HEK293 (cell line): ENCODE measurements at regions not wholly inside any gene's neighbourhood (a gene's known extent, or its start where the extent isn't known, plus 50 kb on each side); places are given as distances from the start of the nearest gene placed in this dataset.

Source experiments
- CTCF ChIA-PET: fragments of 350-600 bp; formaldehyde crosslinking; extraction: SDS; loops from one replicate; lab custom pipeline; 2021; ENCODE audit warnings: antibody characterized with exemption; lab: Yijun Ruan, JAX
- POLR2A ChIA-PET: fragments of 300-600 bp; formaldehyde crosslinking; extraction: SDS; loops from one replicate; lab custom pipeline; 2020; ENCODE audit warnings: antibody characterized with exemption, inconsistent platforms; lab: Yijun Ruan, JAX
- H3K27ac ChIP-seq: fragments of 200-500 bp; sonication (Bioruptor generic); 2 replicates; pipeline ENCODE4 v1.5.1; 2014; ENCODE audit warnings: low read depth, low read length, control low read depth, inconsistent platforms; ENCODE audit errors: extremely low read depth
- H3K36me3 ChIP-seq, 2 experiments: fragments of 200-500 bp in 1 of 2; sonication (Bioruptor generic) in 1 of 2; 1 replicate in 1 of 2; 2 replicates in 1 of 2; pipeline ENCODE4 v1.5.1; 2014 to 2017; ENCODE audit warnings: inconsistent platforms in 2 of 2, low read length in 2 of 2; ENCODE audit not compliant: control insufficient read depth in 2 of 2, insufficient read depth in 1 of 2
- H3K4me1 ChIP-seq: fragments of 200-500 bp; sonication (Bioruptor generic); 2 replicates; pipeline ENCODE4 v1.5.1; 2014; ENCODE audit warnings: mild to moderate bottlenecking, low read length, inconsistent platforms; ENCODE audit not compliant: control insufficient read depth, insufficient read depth
- H3K4me3 ChIP-seq: 2 replicates; pipeline ENCODE4 v1.5.1; 2011; ENCODE audit warnings: low read depth, mild to moderate bottlenecking, control low read depth, low read length, moderate library complexity
- H3K9me3 ChIP-seq: fragments of 200-500 bp; sonication (Bioruptor generic); 2 replicates; pipeline ENCODE4 v1.5.1; 2014; ENCODE audit warnings: low read depth, low read length, inconsistent platforms; ENCODE audit not compliant: control insufficient read depth, insufficient read depth
- FEZF1 ChIP-seq: fragments of 450-650 bp; formaldehyde crosslinking; IDR thresholded peaks from 2 replicates; pipeline ENCODE4 v1.5.1; 2016; ENCODE audit warnings: missing biosample characterization, missing genetic modification characterization
- MZF1 ChIP-seq: fragments of 450-650 bp; formaldehyde crosslinking; IDR thresholded peaks from 2 replicates; pipeline ENCODE4 v1.5.1; 2017; ENCODE audit warnings: missing biosample characterization, missing genetic modification characterization, borderline replicate concordance
- REST ChIP-seq: fragments of 450-650 bp; formaldehyde crosslinking; IDR thresholded peaks from 2 replicates; pipeline ENCODE4 v1.5.1; 2016; ENCODE audit warnings: missing biosample characterization, missing genetic modification characterization
- SETDB1 ChIP-seq: IDR thresholded peaks from one replicate; pipeline ENCODE4 v1.6.1; 2017; ENCODE audit warnings: mild to moderate bottlenecking, low read length, moderate library complexity, mixed read lengths; ENCODE audit not compliant: insufficient read length
- ZNF16 ChIP-seq: fragments of 450-650 bp; formaldehyde crosslinking; IDR thresholded peaks from 2 replicates; pipeline ENCODE4 v1.5.1; 2016; ENCODE audit warnings: low read depth, missing biosample characterization, missing genetic modification characterization
- ZNF2 ChIP-seq: fragments of 450-650 bp; formaldehyde crosslinking; IDR thresholded peaks from 2 replicates; pipeline ENCODE4 v1.5.1; 2016; ENCODE audit warnings: missing biosample characterization, missing genetic modification characterization
- ZNF202 ChIP-seq: fragments of 450-650 bp; formaldehyde crosslinking; IDR thresholded peaks from 2 replicates; pipeline ENCODE4 v1.5.1; 2016; ENCODE audit warnings: missing biosample characterization, missing genetic modification characterization, borderline replicate concordance
- ZNF24 ChIP-seq: fragments of 450-650 bp; formaldehyde crosslinking; IDR thresholded peaks from 2 replicates; pipeline ENCODE4 v1.5.1; 2016; ENCODE audit warnings: missing biosample characterization, missing genetic modification characterization
- ZNF248 ChIP-seq: fragments of 450-650 bp; formaldehyde crosslinking; IDR thresholded peaks from 2 replicates; pipeline ENCODE4 v1.5.1; 2017; ENCODE audit warnings: missing biosample characterization, missing genetic modification characterization
- ZNF266 ChIP-seq: fragments of 450-650 bp; formaldehyde crosslinking; IDR thresholded peaks from 2 replicates; pipeline ENCODE4 v1.5.1; 2016; ENCODE audit warnings: missing biosample characterization, missing genetic modification characterization, low read depth
- ZNF292 ChIP-seq: fragments of 450-650 bp; formaldehyde crosslinking; IDR thresholded peaks from 2 replicates; pipeline ENCODE4 v1.5.1; 2016; ENCODE audit warnings: low read depth, missing biosample characterization, missing genetic modification characterization, borderline replicate concordance
- ZNF302 ChIP-seq: fragments of 450-650 bp; formaldehyde crosslinking; IDR thresholded peaks from 2 replicates; pipeline ENCODE4 v1.5.1; 2016; ENCODE audit warnings: missing biosample characterization, missing genetic modification characterization, low read depth
- ZNF426 ChIP-seq: fragments of 450-650 bp; formaldehyde crosslinking; IDR thresholded peaks from 2 replicates; pipeline ENCODE4 v1.5.1; 2017; ENCODE audit warnings: missing biosample characterization, missing genetic modification characterization, mild to moderate bottlenecking, inconsistent platforms, moderate library complexity
- ZNF488 ChIP-seq: fragments of 450-650 bp; formaldehyde crosslinking; IDR thresholded peaks from 2 replicates; pipeline ENCODE4 v1.5.1; 2016; ENCODE audit warnings: missing biosample characterization, missing genetic modification characterization
- ZNF544 ChIP-seq: fragments of 450-650 bp; formaldehyde crosslinking; IDR thresholded peaks from 2 replicates; pipeline ENCODE4 v1.5.0; 2017; ENCODE audit warnings: missing biosample characterization, missing genetic modification characterization
- ZNF580 ChIP-seq: fragments of 450-650 bp; formaldehyde crosslinking; IDR thresholded peaks from 2 replicates; pipeline ENCODE4 v1.5.1; 2016; ENCODE audit warnings: missing biosample characterization, missing genetic modification characterization
- ZNF623 ChIP-seq: fragments of 450-650 bp; formaldehyde crosslinking; IDR thresholded peaks from 2 replicates; pipeline ENCODE4 v1.5.1; 2016; ENCODE audit warnings: missing biosample characterization, missing genetic modification characterization
- TF ChIP-seq, protein P1 (sequence below): fragments of 450-650 bp; formaldehyde crosslinking; IDR thresholded peaks from 2 replicates; pipeline ENCODE4 v1.5.1; 2016; ENCODE audit warnings: missing biosample characterization, missing genetic modification characterization
- TF ChIP-seq, protein P2 (sequence below): fragments of 450-650 bp; formaldehyde crosslinking; IDR thresholded peaks from 2 replicates; pipeline ENCODE4 v1.5.1; 2016; ENCODE audit warnings: missing biosample characterization, missing genetic modification characterization

DNA sequence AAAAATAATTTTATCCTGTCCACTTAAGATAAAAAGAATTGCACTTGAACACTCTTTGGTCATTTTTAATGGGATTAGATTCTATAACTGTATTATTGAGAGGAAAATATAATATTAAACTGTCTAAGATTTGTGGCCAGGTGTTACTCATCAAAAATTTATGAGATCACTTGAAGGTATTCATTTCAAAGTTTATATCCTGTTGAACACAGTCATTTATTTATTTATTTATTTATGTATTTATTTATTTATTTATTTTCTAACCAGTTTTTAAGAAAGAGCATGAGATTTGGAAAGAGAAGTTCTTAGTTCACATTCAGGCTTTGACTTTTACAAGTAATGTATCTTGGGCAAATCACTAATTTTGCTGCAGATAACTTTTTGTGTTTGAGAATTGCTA, 692.7 kb downstream of the LTN1 start (continued):
- TF ChIP-seq REST (tag by site-specific recombination): peak; percentile 60; the same call in 1 of the 2 replicates
- peak; percentile 75 for TF ChIP-seq ZNF426 (tag by site-specific recombination)
- TF ChIP-seq ZNF266: peak; percentile 59
- TF ChIP-seq ZNF202 (tag by site-specific recombination): peak; percentile 54; the same call in 1 of the 2 replicates
- peak; percentile 71; the same call in 1 of the 2 replicates for TF ChIP-seq ZNF292 (tag by site-specific recombination)

DNA sequence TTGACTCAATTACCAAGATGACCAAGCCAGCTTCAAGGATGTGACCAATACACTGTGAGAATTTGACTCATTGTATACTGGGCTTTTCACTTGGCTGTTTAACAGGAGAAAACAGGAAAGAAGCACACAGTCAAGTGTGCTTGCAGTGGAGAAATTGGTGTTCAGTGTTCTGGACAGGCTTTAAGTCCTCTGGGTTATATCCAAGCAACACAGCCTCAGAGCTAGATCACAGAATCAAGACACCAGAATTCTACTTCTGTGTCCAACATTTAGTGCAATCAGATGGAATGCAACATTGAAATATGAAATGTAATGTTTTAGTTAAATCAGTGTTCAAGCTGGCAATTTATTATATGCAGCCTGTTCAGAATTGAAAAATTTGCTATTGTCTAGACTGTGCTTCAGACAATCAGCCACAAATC, 694.4 kb downstream of the LTN1 start:
- H3K36me3 ChIP-seq: no peaks in the 10 kb centered on the region
- no peak overlapping the region for H3K27ac ChIP-seq
- ChIA-PET CTCF (interaction anchor here (0.5 to 1.2 kb wide), 2 partner anchors 447 to 1877 kb away, joined by 4 to 5 read pairs; no protein-coding TSS in a partner anchor), POLR2A (no interaction called here)
- H3K4me1 ChIP-seq: no peaks in the 10 kb centered on the region
- H3K9me3 ChIP-seq: no peaks in the 10 kb centered on the region
- no peak overlapping the region for H3K4me3 ChIP-seq
- TF ChIP-seq ZNF623 (tag by site-specific recombination) (no peak), ZNF426 (tag by site-specific recombination) (no peak), ZNF16 (tag by site-specific recombination) (no peak), MZF1 (tag by site-specific recombination) (no peak), ZNF24 (tag by site-specific recombination) (no peak), ZNF302 (tag by site-specific recombination) (no peak), ZNF488 (tag by site-specific recombination) (no peak), SETDB1 (no peak), ZNF580 (tag by site-specific recombination) (no peak), ZNF544 (no peak), ZNF248 (no peak), ZNF2 (no peak), FEZF1 (tag by site-specific recombination) (no peak)
- TF ChIP-seq, protein P1, sequence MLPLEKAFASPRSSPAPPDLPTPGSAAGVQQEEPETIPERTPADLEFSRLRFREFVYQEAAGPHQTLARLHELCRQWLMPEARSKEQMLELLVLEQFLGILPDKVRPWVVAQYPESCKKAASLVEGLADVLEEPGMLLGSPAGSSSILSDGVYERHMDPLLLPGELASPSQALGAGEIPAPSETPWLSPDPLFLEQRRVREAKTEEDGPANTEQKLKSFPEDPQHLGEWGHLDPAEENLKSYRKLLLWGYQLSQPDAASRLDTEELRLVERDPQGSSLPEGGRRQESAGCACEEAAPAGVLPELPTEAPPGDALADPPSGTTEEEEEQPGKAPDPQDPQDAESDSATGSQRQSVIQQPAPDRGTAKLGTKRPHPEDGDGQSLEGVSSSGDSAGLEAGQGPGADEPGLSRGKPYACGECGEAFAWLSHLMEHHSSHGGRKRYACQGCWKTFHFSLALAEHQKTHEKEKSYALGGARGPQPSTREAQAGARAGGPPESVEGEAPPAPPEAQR (tag by site-specific recombination): no peak
- TF ChIP-seq, protein P2, sequence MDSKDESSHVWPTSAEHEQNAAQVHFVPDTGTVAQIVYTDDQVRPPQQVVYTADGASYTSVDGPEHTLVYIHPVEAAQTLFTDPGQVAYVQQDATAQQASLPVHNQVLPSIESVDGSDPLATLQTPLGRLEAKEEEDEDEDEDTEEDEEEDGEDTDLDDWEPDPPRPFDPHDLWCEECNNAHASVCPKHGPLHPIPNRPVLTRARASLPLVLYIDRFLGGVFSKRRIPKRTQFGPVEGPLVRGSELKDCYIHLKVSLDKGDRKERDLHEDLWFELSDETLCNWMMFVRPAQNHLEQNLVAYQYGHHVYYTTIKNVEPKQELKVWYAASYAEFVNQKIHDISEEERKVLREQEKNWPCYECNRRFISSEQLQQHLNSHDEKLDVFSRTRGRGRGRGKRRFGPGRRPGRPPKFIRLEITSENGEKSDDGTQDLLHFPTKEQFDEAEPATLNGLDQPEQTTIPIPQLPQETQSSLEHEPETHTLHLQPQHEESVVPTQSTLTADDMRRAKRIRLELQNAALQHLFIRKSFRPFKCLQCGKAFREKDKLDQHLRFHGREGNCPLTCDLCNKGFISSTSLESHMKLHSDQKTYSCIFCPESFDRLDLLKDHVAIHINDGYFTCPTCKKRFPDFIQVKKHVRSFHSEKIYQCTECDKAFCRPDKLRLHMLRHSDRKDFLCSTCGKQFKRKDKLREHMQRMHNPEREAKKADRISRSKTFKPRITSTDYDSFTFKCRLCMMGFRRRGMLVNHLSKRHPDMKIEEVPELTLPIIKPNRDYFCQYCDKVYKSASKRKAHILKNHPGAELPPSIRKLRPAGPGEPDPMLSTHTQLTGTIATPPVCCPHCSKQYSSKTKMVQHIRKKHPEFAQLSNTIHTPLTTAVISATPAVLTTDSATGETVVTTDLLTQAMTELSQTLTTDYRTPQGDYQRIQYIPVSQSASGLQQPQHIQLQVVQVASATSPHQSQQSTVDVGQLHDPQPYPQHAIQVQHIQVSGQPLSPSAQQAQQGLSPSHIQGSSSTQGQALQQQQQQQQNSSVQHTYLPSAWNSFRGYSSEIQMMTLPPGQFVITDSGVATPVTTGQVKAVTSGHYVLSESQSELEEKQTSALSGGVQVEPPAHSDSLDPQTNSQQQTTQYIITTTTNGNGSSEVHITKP (tag by site-specific recombination): no peak
